ENCODE measurements at regions not wholly inside any gene's neighbourhood (a gene's known extent, or its start where the extent isn't known, plus 50 kb on each side); places are given as distances from the start of the nearest gene placed in this dataset.

- Histone ChIP-seq H3K27me3 (ENCODE audit: insufficient read depth, low read length, poor library complexity, severe bottlenecking) (no peaks in the 10 kb centered on the region), H3K4me1 (ENCODE audit: insufficient read depth, low read length) (no peaks in the 10 kb centered on the region), H3K9me3 (ENCODE audit: low read length) (no peaks in the 10 kb centered on the region), H3K4me3 (ENCODE audit: low read length) (no peak overlapping the region), H3K27ac (ENCODE audit: low read depth, low read length) (no peak overlapping the region), H3K36me3 (ENCODE audit: insufficient read depth, low read length) (no peaks in the 10 kb centered on the region)
- ChIA-PET POLR2A (no interaction called here), CTCF (no interaction called here)
- H3K36me3 Mint-ChIP-seq, result no peaks in the 10 kb centered on the region
- H3K4me3 Mint-ChIP-seq, result no peak overlapping the region
- no peaks in the 10 kb centered on the region for H3K27me3 Mint-ChIP-seq
- no peak for DNase-seq
- peaks cover 0 to 7% (median 2%) of the 10 kb centered on the region in 5 donors for H3K9me3 Mint-ChIP-seq
- H3K4me1 Mint-ChIP-seq, result no peaks in the 10 kb centered on the region
- H3K27ac Mint-ChIP-seq, result no peak overlapping the region
Measured at GRCh38 chr15:53106505-53107286, 316.6 kb upstream of the ONECUT1 start.

- Mint-ChIP-seq H3K4me3 (no peak overlapping the region), H3K9me3 (peaks cover 2 to 6% (median 2%) of the 10 kb centered on the region in 5 donors), H3K27ac (no peak overlapping the region), H3K27me3 (no peaks in the 10 kb centered on the region), H3K36me3 (no peaks in the 10 kb centered on the region), H3K4me1 (no peaks in the 10 kb centered on the region)
- H3K4me1 ChIP-seq (ENCODE audit: insufficient read depth, low read length), result no peaks in the 10 kb centered on the region
- H3K9me3 ChIP-seq (ENCODE audit: low read length), result no peaks in the 10 kb centered on the region
- ChIA-PET POLR2A (no interaction called here), CTCF (no interaction called here)
- no peak for DNase-seq
- H3K27me3 ChIP-seq (ENCODE audit: insufficient read depth, low read length, poor library complexity, severe bottlenecking), result no peaks in the 10 kb centered on the region
- no peaks in the 10 kb centered on the region for H3K36me3 ChIP-seq (ENCODE audit: insufficient read depth, low read length)
- no peak overlapping the region for H3K4me3 ChIP-seq (ENCODE audit: low read length)
- no peak overlapping the region for H3K27ac ChIP-seq (ENCODE audit: low read depth, low read length)
Measured at GRCh38 chr15:53102483-53102882, 312.3 kb upstream of the ONECUT1 start.

DNA sequence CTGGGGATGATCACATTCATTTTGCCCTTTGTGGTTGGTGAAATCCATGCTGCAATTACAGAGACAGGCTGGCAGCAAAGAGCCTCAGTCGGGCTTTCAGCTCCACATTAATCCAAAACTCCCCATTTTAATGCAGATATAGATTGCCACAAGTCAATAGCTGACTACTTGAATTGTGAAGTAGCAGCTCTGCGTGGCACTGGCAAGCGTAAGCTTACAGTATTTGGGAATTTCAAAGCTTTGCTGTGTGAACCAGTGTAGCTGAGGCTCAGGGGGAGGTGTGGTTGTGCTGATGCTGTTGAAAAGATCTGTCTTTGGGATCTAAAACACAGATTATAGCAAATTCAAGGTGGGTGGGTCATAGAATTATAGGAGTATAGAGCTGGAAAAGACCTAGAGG, 290.3 kb upstream of the ONECUT1 start:
- POLR2A ChIA-PET, result no interaction called here
- Mint-ChIP-seq H3K4me3 (no peak overlapping the region), H3K9me3 (no peaks in the 10 kb centered on the region), H3K4me1 (no peaks in the 10 kb centered on the region), H3K27me3 (no peaks in the 10 kb centered on the region), H3K27ac (no peak overlapping the region), H3K36me3 (no peaks in the 10 kb centered on the region)
- H3K27me3 ChIP-seq (ENCODE audit: insufficient read depth, low read length, poor library complexity, severe bottlenecking), result no peaks in the 10 kb centered on the region
- CTCF ChIA-PET, result no interaction called here
- H3K27ac ChIP-seq (ENCODE audit: low read depth, low read length), result no peak overlapping the region
- no peak for DNase-seq
- no peak overlapping the region for H3K4me3 ChIP-seq (ENCODE audit: low read length)
- H3K4me1 ChIP-seq (ENCODE audit: insufficient read depth, low read length), result no peaks in the 10 kb centered on the region
- H3K36me3 ChIP-seq (ENCODE audit: insufficient read depth, low read length), result no peaks in the 10 kb centered on the region
- H3K9me3 ChIP-seq (ENCODE audit: low read length), result no peaks in the 10 kb centered on the region

DNA sequence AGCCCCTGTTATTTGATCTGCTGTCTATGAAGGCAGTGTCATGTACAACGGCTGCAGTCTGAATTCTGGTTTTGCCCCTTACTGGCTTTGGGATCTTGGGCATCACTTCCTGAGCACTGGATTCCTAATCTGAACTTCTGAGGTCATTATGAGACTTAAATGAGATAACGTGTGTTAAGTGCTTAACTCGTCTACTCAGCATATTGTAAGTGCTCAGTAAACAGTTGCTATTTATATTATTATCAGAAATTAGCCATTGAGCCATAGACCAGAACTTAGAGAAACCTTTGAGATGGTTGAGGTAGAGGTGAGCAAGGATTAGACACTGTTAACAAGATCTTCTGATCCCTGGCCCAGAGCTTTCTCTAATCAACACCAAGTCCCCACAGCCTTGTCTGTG, 284.1 kb upstream of the ONECUT1 start:
- Histone ChIP-seq H3K9me3 (ENCODE audit: low read length) (no peaks in the 10 kb centered on the region), H3K27ac (ENCODE audit: low read depth, low read length) (no peak overlapping the region), H3K36me3 (ENCODE audit: insufficient read depth, low read length) (no peaks in the 10 kb centered on the region), H3K27me3 (ENCODE audit: insufficient read depth, low read length, poor library complexity, severe bottlenecking) (no peaks in the 10 kb centered on the region), H3K4me3 (ENCODE audit: low read length) (no peak overlapping the region), H3K4me1 (ENCODE audit: insufficient read depth, low read length) (no peaks in the 10 kb centered on the region)
- DNase-seq, result no peak
- H3K27ac Mint-ChIP-seq, result no peak overlapping the region
- ChIA-PET CTCF (no interaction called here), POLR2A (no interaction called here)
- H3K27me3 Mint-ChIP-seq, result no peaks in the 10 kb centered on the region
- H3K4me3 Mint-ChIP-seq, result no peak overlapping the region
- H3K4me1 Mint-ChIP-seq, result no peaks in the 10 kb centered on the region
- peaks cover 0 to 3% (median 2%) of the 10 kb centered on the region in 5 donors for H3K9me3 Mint-ChIP-seq
- H3K36me3 Mint-ChIP-seq, result no peaks in the 10 kb centered on the region

DNA sequence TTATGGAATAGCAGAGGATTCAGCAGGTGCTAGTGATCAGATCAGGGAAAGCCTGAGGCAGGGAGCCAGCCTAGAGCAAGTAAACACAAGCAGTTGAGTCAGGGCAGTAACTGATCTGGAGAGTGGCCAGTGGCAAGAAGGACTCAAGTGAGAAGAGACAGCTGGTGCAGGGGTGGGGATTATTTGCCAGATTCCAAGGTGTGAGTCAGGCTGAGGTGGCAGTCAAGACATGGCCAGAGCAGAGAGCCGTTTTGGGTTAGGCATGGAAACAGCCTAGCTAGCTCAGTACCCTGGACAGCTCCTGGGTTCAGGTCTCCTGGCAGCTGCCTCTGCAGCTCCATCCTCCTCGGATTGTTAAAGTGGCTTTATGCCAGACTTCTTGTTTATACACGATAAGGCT, 281.9 kb upstream of the ONECUT1 start:
- Histone ChIP-seq H3K4me3 (ENCODE audit: low read length) (no peak overlapping the region), H3K27me3 (ENCODE audit: insufficient read depth, low read length, poor library complexity, severe bottlenecking) (no peaks in the 10 kb centered on the region), H3K27ac (ENCODE audit: low read depth, low read length) (no peak overlapping the region), H3K4me1 (ENCODE audit: insufficient read depth, low read length) (no peaks in the 10 kb centered on the region), H3K36me3 (ENCODE audit: insufficient read depth, low read length) (no peaks in the 10 kb centered on the region), H3K9me3 (ENCODE audit: low read length) (no peaks in the 10 kb centered on the region)
- CTCF ChIA-PET, result no interaction called here
- Mint-ChIP-seq H3K4me3 (no peak overlapping the region), H3K9me3 (peaks cover 0 to 3% (median 2%) of the 10 kb centered on the region in 5 donors), H3K36me3 (no peaks in the 10 kb centered on the region), H3K4me1 (no peaks in the 10 kb centered on the region), H3K27ac (no peak overlapping the region), H3K27me3 (no peaks in the 10 kb centered on the region)
- no peak for DNase-seq
- POLR2A ChIA-PET, result no interaction called here

- ChIA-PET CTCF (no interaction called here), POLR2A (no interaction called here)
- Mint-ChIP-seq H3K36me3 (no peaks in the 10 kb centered on the region), H3K4me1 (no peaks in the 10 kb centered on the region), H3K27me3 (no peaks in the 10 kb centered on the region), H3K27ac (no peak overlapping the region), H3K4me3 (no peak overlapping the region), H3K9me3 (peaks cover 0 to 5% (median 2%) of the 10 kb centered on the region in 5 donors)
- no peak for DNase-seq
- Histone ChIP-seq H3K9me3 (ENCODE audit: low read length) (no peaks in the 10 kb centered on the region), H3K27ac (ENCODE audit: low read depth, low read length) (no peak overlapping the region), H3K27me3 (ENCODE audit: insufficient read depth, low read length, poor library complexity, severe bottlenecking) (no peaks in the 10 kb centered on the region), H3K4me3 (ENCODE audit: low read length) (no peak overlapping the region), H3K36me3 (ENCODE audit: insufficient read depth, low read length) (no peaks in the 10 kb centered on the region), H3K4me1 (ENCODE audit: insufficient read depth, low read length) (no peaks in the 10 kb centered on the region)
Measured at GRCh38 chr15:53068636-53069035, 278.5 kb upstream of the ONECUT1 start.

DNA sequence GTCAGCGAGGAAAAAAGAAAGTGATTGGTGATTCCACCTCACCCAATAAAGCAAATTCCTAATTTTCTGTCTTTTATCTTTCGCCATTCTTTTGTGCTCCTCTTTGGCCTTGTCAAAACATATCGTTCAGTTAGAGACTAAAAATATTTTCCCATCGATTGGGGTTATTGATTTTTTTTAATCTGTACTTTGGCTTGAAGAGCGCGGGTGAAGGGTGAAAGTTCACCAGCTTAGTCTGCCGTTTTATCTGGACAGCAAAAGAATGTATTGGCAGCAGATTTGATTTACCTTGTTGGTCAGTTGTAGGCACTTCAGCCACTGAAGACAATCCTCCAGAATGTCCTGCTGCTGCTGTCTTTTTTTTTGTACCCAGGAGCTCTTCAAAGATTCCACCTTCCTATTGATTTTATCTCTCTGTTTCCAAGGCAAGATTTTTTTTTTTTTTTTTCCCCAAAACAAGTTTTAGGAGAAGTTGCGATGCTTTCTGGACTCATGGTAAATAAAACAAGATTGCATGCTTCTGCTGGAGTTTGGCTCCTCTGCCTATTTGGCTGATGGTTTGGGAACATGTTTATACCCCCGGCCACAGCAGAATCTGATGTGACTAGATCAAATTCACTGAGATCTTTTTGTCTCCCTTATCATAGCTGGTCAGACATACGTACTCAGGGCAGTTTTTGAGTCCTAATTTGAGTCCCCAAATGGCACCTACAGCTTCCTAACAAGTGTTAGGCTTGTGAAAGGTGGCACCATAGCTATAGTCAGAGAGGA, 269.3 kb upstream of the ONECUT1 start:
- H3K27me3 Mint-ChIP-seq, result no peaks in the 10 kb centered on the region
- H3K27ac Mint-ChIP-seq, result no peak overlapping the region
- Histone ChIP-seq H3K27ac (ENCODE audit: low read depth, low read length) (no peak overlapping the region), H3K27me3 (ENCODE audit: insufficient read depth, low read length, poor library complexity, severe bottlenecking) (no peaks in the 10 kb centered on the region), H3K4me3 (ENCODE audit: low read length) (no peak overlapping the region), H3K36me3 (ENCODE audit: insufficient read depth, low read length) (no peaks in the 10 kb centered on the region), H3K4me1 (ENCODE audit: insufficient read depth, low read length) (no peaks in the 10 kb centered on the region), H3K9me3 (ENCODE audit: low read length) (no peaks in the 10 kb centered on the region)
- ChIA-PET CTCF (no interaction called here), POLR2A (no interaction called here)
- peaks cover 0 to 6% (median 0%) of the 10 kb centered on the region in 5 donors for H3K9me3 Mint-ChIP-seq
- H3K4me1 Mint-ChIP-seq, result no peaks in the 10 kb centered on the region
- H3K36me3 Mint-ChIP-seq, result no peaks in the 10 kb centered on the region
- no peak overlapping the region for H3K4me3 Mint-ChIP-seq
- DNase-seq, result no peak

GRCh38 chr15:53046153-53046790, 256.1 kb upstream of the ONECUT1 start:
- H3K27me3 ChIP-seq (ENCODE audit: insufficient read depth, low read length, poor library complexity, severe bottlenecking), result no peaks in the 10 kb centered on the region
- H3K4me3 ChIP-seq (ENCODE audit: low read length), result no peak overlapping the region
- no peaks in the 10 kb centered on the region for H3K4me1 Mint-ChIP-seq
- peaks cover 0 to 3% of the 10 kb centered on the region in 2 donors for H3K27me3 Mint-ChIP-seq
- H3K4me1 ChIP-seq (ENCODE audit: insufficient read depth, low read length), result no peaks in the 10 kb centered on the region
- ChIA-PET CTCF (no interaction called here), POLR2A (no interaction called here)
- no peak overlapping the region for H3K4me3 Mint-ChIP-seq
- H3K36me3 Mint-ChIP-seq, result no peaks in the 10 kb centered on the region
- DNase-seq, result no peak
- peaks cover 12 to 24% (median 13%) of the 10 kb centered on the region in 5 donors for H3K9me3 Mint-ChIP-seq
- no peak overlapping the region for H3K27ac ChIP-seq (ENCODE audit: low read depth, low read length)
- H3K27ac Mint-ChIP-seq, result no peak overlapping the region
- H3K9me3 ChIP-seq (ENCODE audit: low read length), result no peaks in the 10 kb centered on the region
- no peaks in the 10 kb centered on the region for H3K36me3 ChIP-seq (ENCODE audit: insufficient read depth, low read length)

All from CD8-positive, alpha-beta memory T cell (primary cell).